BLaER1 (cell line): ENCODE measurements at regions not wholly inside any gene's neighbourhood (a gene's known extent, or its start where the extent isn't known, plus 50 kb on each side); places are given as distances from the start of the nearest gene placed in this dataset.
"Not testable (repeated sequence)": the region's sequence is repeated elsewhere in the genome, so short reads cannot be mapped to it uniquely, and the experiment has no call there.

Experiments used
- H3K27ac ChIP-seq: shearing (Covaris generic); formaldehyde crosslinking; 2 replicates; pipeline ENCODE4 v1.8.1; 2022
- H3K27me3 ChIP-seq: shearing (Covaris generic); formaldehyde crosslinking; 2 replicates; pipeline ENCODE4 v1.8.1; 2022
- H3K36me3 ChIP-seq: shearing (Covaris generic); formaldehyde crosslinking; 2 replicates; pipeline ENCODE4 v1.8.1; 2022
- H3K4me1 ChIP-seq: shearing (Covaris generic); formaldehyde crosslinking; 2 replicates; pipeline ENCODE4 v1.8.1; 2022
- H3K4me2 ChIP-seq: shearing (Covaris generic); formaldehyde crosslinking; 2 replicates; pipeline ENCODE4 v1.8.1; 2022
- H3K4me3 ChIP-seq: shearing (Covaris generic); formaldehyde crosslinking; 2 replicates; pipeline ENCODE4 v1.8.1; 2022
- H3K9ac ChIP-seq: shearing (Covaris generic); formaldehyde crosslinking; 2 replicates; pipeline ENCODE4 v1.8.1; 2022
- H3K9me3 ChIP-seq: shearing (Covaris generic); formaldehyde crosslinking; 2 replicates; pipeline ENCODE4 v1.8.1; 2022
- H4K20me1 ChIP-seq: shearing (Covaris generic); formaldehyde crosslinking; 2 replicates; pipeline ENCODE4 v1.8.1; 2022
- Cebpa-rat ChIP-seq: shearing (Covaris generic); IDR thresholded peaks from 2 replicates; pipeline ENCODE4 v1.8.1; 2022

- Histone ChIP-seq H3K4me2 (no peak overlapping the region), H4K20me1 (no peaks in the 10 kb centered on the region), H3K9ac (no peak overlapping the region), H3K9me3 (no peaks in the 10 kb centered on the region), H3K27ac (no peak overlapping the region), H3K27me3 (no peaks in the 10 kb centered on the region), H3K4me1 (no peaks in the 10 kb centered on the region), H3K4me3 (no peak overlapping the region), H3K36me3 (no peaks in the 10 kb centered on the region)
- TF ChIP-seq Cebpa-rat = no peak
These were observed 229.2 kb upstream of the PKP2 start for GRCh38 chr12:33125755-33126154.

GRCh38 chr12:33116284-33116683, 219.7 kb upstream of the PKP2 start:
- no peaks in the 10 kb centered on the region for H3K27me3 ChIP-seq
- H3K9ac ChIP-seq = no peak overlapping the region
- no peaks in the 10 kb centered on the region for H4K20me1 ChIP-seq
- no peaks in the 10 kb centered on the region for H3K9me3 ChIP-seq
- no peak for TF ChIP-seq Cebpa-rat
- no peak overlapping the region for H3K4me2 ChIP-seq
- H3K36me3 ChIP-seq = no peaks in the 10 kb centered on the region
- H3K4me1 ChIP-seq = no peaks in the 10 kb centered on the region
- no peak overlapping the region for H3K27ac ChIP-seq
- H3K4me3 ChIP-seq = no peak overlapping the region

GRCh38 chr12:33115716-33116115, 219.1 kb upstream of the PKP2 start:
- H4K20me1 ChIP-seq = no peaks in the 10 kb centered on the region
- H3K27me3 ChIP-seq = no peaks in the 10 kb centered on the region
- TF ChIP-seq Cebpa-rat = no peak
- H3K9me3 ChIP-seq = no peaks in the 10 kb centered on the region
- no peak overlapping the region for H3K4me3 ChIP-seq
- H3K36me3 ChIP-seq = no peaks in the 10 kb centered on the region
- H3K27ac ChIP-seq = no peak overlapping the region
- H3K9ac ChIP-seq = no peak overlapping the region
- no peak overlapping the region for H3K4me2 ChIP-seq
- H3K4me1 ChIP-seq = no peaks in the 10 kb centered on the region

GRCh38 chr12:33111850-33112249, 215.3 kb upstream of the PKP2 start:
- Histone ChIP-seq H3K4me1 (peaks cover 8% of the 10 kb centered on the region; the same call in 1 of the 2 replicates), H3K27ac (no peak overlapping the region), H3K27me3 (no peaks in the 10 kb centered on the region), H4K20me1 (no peaks in the 10 kb centered on the region), H3K36me3 (no peaks in the 10 kb centered on the region), H3K4me2 (no peak overlapping the region), H3K9me3 (peaks cover 7% of the 10 kb centered on the region; the same call in 1 of the 2 replicates), H3K9ac (no peak overlapping the region), H3K4me3 (no peak overlapping the region)
- no peak for TF ChIP-seq Cebpa-rat

- not testable (repeated sequence) for H3K36me3 ChIP-seq, H3K27me3 ChIP-seq, H3K4me3 ChIP-seq
These were observed 211.2 kb upstream of the PKP2 start for GRCh38 chr12:33107827-33108226.

GRCh38 chr12:33093534-33093933, 197.0 kb upstream of the PKP2 start:
- Histone ChIP-seq H3K27ac (no peak overlapping the region), H3K9ac (no peak overlapping the region), H3K27me3 (no peaks in the 10 kb centered on the region), H3K4me2 (no peak overlapping the region), H3K4me3 (no peak overlapping the region), H3K36me3 (no peaks in the 10 kb centered on the region), H4K20me1 (no peaks in the 10 kb centered on the region), H3K9me3 (no peaks in the 10 kb centered on the region), H3K4me1 (peaks cover 13% of the 10 kb centered on the region)
- peak; percentile 45; the same call in 1 of the 2 replicates for TF ChIP-seq Cebpa-rat

More at GRCh38 chr12:33107827-33108226, 211.2 kb upstream of the PKP2 start:
- not testable (repeated sequence) for H3K4me1 ChIP-seq, H3K4me2 ChIP-seq, H3K27ac ChIP-seq, H3K9ac ChIP-seq, H4K20me1 ChIP-seq, H3K9me3 ChIP-seq

- H3K27me3 ChIP-seq, H4K20me1 ChIP-seq, H3K27ac ChIP-seq, H3K4me1 ChIP-seq, H3K4me2 ChIP-seq, H3K4me3 ChIP-seq, H3K9me3 ChIP-seq, H3K36me3 ChIP-seq, H3K9ac ChIP-seq: not testable (repeated sequence)
These were observed 191.3 kb upstream of the PKP2 start for GRCh38 chr12:33087876-33088275.

GRCh38 chr12:33076401-33076800, 179.8 kb upstream of the PKP2 start:
- not testable (repeated sequence) for H3K27ac ChIP-seq, H3K9ac ChIP-seq, H3K9me3 ChIP-seq, H4K20me1 ChIP-seq, H3K36me3 ChIP-seq, H3K4me3 ChIP-seq, H3K27me3 ChIP-seq
- peak overlapping the region; percentile 57 for H3K4me2 ChIP-seq
- peaks cover 12% of the 10 kb centered on the region for H3K4me1 ChIP-seq

- H3K9ac ChIP-seq, H3K4me3 ChIP-seq, H3K9me3 ChIP-seq, H3K27me3 ChIP-seq, H3K4me2 ChIP-seq, H3K36me3 ChIP-seq, H4K20me1 ChIP-seq, H3K27ac ChIP-seq: not testable (repeated sequence)
- H3K4me1 ChIP-seq = peaks cover 12% of the 10 kb centered on the region
These were observed 178.7 kb upstream of the PKP2 start for GRCh38 chr12:33075130-33075766.

GRCh38 chr12:33061844-33062243, 165.3 kb upstream of the PKP2 start:
- TF ChIP-seq Cebpa-rat = no peak

GRCh38 chr12:33054371-33054770, 157.8 kb upstream of the PKP2 start:
- Histone ChIP-seq H3K9me3 (no peaks in the 10 kb centered on the region), H3K4me3 (no peak overlapping the region), H4K20me1 (no peaks in the 10 kb centered on the region), H3K9ac (no peak overlapping the region), H3K27ac (no peak overlapping the region), H3K27me3 (no peaks in the 10 kb centered on the region), H3K36me3 (no peaks in the 10 kb centered on the region), H3K4me2 (no peak overlapping the region), H3K4me1 (no peaks in the 10 kb centered on the region)
- no peak for TF ChIP-seq Cebpa-rat

More at GRCh38 chr12:33061844-33062243, 165.3 kb upstream of the PKP2 start:
- Histone ChIP-seq H3K4me1 (no peaks in the 10 kb centered on the region), H3K4me2 (no peak overlapping the region), H3K27me3 (no peaks in the 10 kb centered on the region), H3K9me3 (peaks cover 8% of the 10 kb centered on the region; the same call in 1 of the 2 replicates), H3K36me3 (no peaks in the 10 kb centered on the region), H4K20me1 (no peaks in the 10 kb centered on the region), H3K27ac (no peak overlapping the region), H3K4me3 (no peak overlapping the region), H3K9ac (no peak overlapping the region)
